Prostate gland (tissue), 2 donors: ENCODE measurements at regions not wholly inside any gene's neighbourhood (a gene's known extent, or its start where the extent isn't known, plus 50 kb on each side); places are given as distances from the start of the nearest gene placed in this dataset.

Experiments used
- POLR2A ChIP-seq: fragments of 450-650 bp; IDR thresholded peaks from one replicate; pipeline ENCODE4 v1.6.1; 2016; ENCODE audit warnings: antibody characterized with exemption, mild to moderate bottlenecking
- TF ChIP-seq, protein P1 (sequence below), 4 experiments: fragments of 200-600 bp in 2 of 4; fragments of 450-650 bp in 2 of 4; sonication (generic) in 2 of 4; IDR thresholded peaks; 1 replicate in 3 of 4; 2 replicates in 1 of 4; pipeline ENCODE4 v1.5.1; 2016 to 2019; ENCODE audit warnings: antibody characterized with exemption in 4 of 4, mild to moderate bottlenecking in 2 of 4, moderate library complexity in 2 of 4

DNA sequence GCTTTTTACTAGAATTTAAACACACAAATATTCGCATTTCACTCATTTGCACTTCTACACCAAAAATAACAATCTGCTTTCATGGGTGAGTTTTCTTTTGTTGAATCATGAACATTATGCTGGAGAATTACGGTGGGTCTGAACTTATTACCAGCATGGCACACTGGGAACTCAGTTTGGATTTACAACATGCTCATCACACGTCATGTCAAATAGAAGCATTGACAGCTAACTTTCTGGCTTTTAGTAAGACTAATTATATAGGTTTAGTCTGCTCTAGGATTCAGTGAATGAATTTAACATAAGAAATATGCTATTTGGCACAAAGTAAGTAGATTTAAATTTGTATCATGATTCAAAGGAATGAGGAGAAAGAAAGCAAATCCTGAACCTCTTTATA lies 290.4 kb downstream of the TMEM167A start:
- TF ChIP-seq, protein P1, sequence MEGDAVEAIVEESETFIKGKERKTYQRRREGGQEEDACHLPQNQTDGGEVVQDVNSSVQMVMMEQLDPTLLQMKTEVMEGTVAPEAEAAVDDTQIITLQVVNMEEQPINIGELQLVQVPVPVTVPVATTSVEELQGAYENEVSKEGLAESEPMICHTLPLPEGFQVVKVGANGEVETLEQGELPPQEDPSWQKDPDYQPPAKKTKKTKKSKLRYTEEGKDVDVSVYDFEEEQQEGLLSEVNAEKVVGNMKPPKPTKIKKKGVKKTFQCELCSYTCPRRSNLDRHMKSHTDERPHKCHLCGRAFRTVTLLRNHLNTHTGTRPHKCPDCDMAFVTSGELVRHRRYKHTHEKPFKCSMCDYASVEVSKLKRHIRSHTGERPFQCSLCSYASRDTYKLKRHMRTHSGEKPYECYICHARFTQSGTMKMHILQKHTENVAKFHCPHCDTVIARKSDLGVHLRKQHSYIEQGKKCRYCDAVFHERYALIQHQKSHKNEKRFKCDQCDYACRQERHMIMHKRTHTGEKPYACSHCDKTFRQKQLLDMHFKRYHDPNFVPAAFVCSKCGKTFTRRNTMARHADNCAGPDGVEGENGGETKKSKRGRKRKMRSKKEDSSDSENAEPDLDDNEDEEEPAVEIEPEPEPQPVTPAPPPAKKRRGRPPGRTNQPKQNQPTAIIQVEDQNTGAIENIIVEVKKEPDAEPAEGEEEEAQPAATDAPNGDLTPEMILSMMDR (IDR thresholded peaks at IDR 0.05): no peak
- TF ChIP-seq POLR2A: no peak
